ENCODE measurements at regions not wholly inside any gene's neighbourhood (a gene's known extent, or its start where the extent isn't known, plus 50 kb on each side); places are given as distances from the start of the nearest gene placed in this dataset.

DNA sequence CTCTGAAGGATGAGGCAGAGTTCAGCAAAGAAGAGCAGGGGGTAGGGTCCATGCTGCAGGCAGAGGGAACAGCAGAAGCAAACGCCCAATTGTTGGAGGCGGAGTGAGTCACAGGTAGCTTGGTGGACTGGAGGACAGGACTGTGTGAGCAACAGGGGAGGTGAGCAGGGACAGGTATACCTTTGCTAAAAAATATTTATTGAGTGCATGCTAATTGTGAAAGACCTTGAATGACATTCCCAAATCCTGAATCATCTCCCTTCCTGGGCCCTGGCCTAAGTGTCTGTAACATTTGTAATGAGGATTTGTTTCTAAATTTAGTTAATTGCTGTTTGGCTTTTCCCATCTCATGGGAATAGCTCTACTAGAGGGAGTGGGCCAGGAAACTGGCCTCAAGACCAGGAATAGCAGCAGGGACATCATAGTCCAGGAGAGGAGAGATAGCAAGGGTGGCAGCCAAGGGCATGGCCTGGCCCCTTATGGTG, 123.7 kb downstream of the FOXD2 start:
- Histone ChIP-seq H3K4me1 (replicated peaks in 1 of 4; ENCODE audit: control insufficient read depth in 3 of 4, insufficient read depth in 4 of 4, low read length in 3 of 4) (peaks cover 7 to 21% (median 12%) of the 10 kb centered on the region in 4 experiments; a peak in 6 of 7 replicates), H3K9me3 (ENCODE audit: insufficient read depth in 2 of 2, low read depth in 1 of 2, low read length in 1 of 2) (no peaks in the 10 kb centered on the region), H2BK20ac (ENCODE audit: low read length) (no peak overlapping the region), H4K8ac (ENCODE audit: extremely low read depth, insufficient read depth, low read length) (no peak overlapping the region), H2BK120ac (replicated peaks; ENCODE audit: low read depth, low read length) (no peak overlapping the region), H4K91ac (replicated peaks; ENCODE audit: insufficient read length, low read length) (no peak overlapping the region), H3K4ac (replicated peaks; ENCODE audit: insufficient read length, low read depth, low read length) (no peak overlapping the region), H3K9ac (replicated peaks in 1 of 4; ENCODE audit: extremely low read depth in 1 of 4, low read depth in 3 of 4, low read length in 3 of 4) (no peak overlapping the region), H3K79me1 (ENCODE audit: low read depth, low read length) (no peaks in the 10 kb centered on the region), H3K27ac (ENCODE audit: low read depth, low read length) (no peak overlapping the region), H2AK5ac (ENCODE audit: low read depth, low read length) (no peak overlapping the region), H3K56ac (replicated peaks; ENCODE audit: insufficient read length, low read depth, low read length) (no peak overlapping the region), H4K20me1 (replicated peaks in 1 of 2; ENCODE audit: control insufficient read depth in 1 of 2, insufficient read depth in 2 of 2, low read length in 2 of 2) (no peaks in the 10 kb centered on the region), H4K5ac (ENCODE audit: insufficient read length, low read depth, low read length) (no peak overlapping the region), H3K18ac (ENCODE audit: extremely low read depth, low read length) (peak overlapping the region; percentile 34), H3K4me2 (ENCODE audit: insufficient read depth in 1 of 2, low read depth in 2 of 2, low read length in 2 of 2) (no peak overlapping the region), H3K27me3 (replicated peaks in 1 of 4; ENCODE audit: control insufficient read depth in 3 of 4, extremely low read depth in 1 of 4, insufficient read depth in 3 of 4, low read length in 3 of 4) (peaks cover 0 to 3% (median 0%) of the 10 kb centered on the region in 4 experiments; a peak in 3 of 7 replicates), H3K36me3 (ENCODE audit: control insufficient read depth in 2 of 4, insufficient read depth in 4 of 4, low read length in 3 of 4) (no peaks in the 10 kb centered on the region), H3K14ac (ENCODE audit: insufficient read length) (no peak overlapping the region), H2BK15ac (ENCODE audit: low read length) (peak overlapping the region; percentile 63; the same call in 1 of the 2 replicates), H2BK5ac (ENCODE audit: low read depth, low read length) (0 out of 2 replicates have a peak overlapping the region, but pooled peaks have one; percentile 22), H3K23me2 (ENCODE audit: low read depth, low read length) (peaks cover 2% of the 10 kb centered on the region; the same call in 1 of the 2 replicates), H2AFZ (ENCODE audit: low read length) (no peak overlapping the region), H3K23ac (ENCODE audit: insufficient read length) (no peak overlapping the region), H3K79me2 (ENCODE audit: control insufficient read depth in 1 of 2, insufficient read depth in 2 of 2, low read length in 2 of 2) (no peaks in the 10 kb centered on the region), H2BK12ac (ENCODE audit: low read depth, low read length) (peak overlapping the region; percentile 40; the same call in 1 of the 2 replicates), H3K4me3 (ENCODE audit: extremely low read depth in 1 of 4, insufficient read depth in 2 of 4, low read depth in 3 of 4, low read length in 4 of 4) (no peak overlapping the region)
- DNase-seq (ENCODE audit: low read depth in 1 of 2, low spot score in 2 of 2) (no peak), FAIRE-seq (no peak)
- TF ChIP-seq CBX8 (IDR thresholded peaks at IDR 0.05; ENCODE audit: borderline replicate concordance, low read depth, low read length) (no peak), RFX5 (IDR thresholded peaks at IDR 0.05; ENCODE audit: borderline replicate concordance, low read depth, low read length) (no peak)
- WGBS, 2 experiments (ENCODE audit: extremely low coverage in 1 of 2, insufficient coverage in 1 of 2, insufficient read length in 1 of 2, insufficient replicate concordance in 2 of 2, low coverage in 1 of 2, low lambda C conversion rate in 2 of 2, missing lambda C conversion rate in 1 of 2): 80% methylated on average over 2 of the region's 2 CpGs; no CpG with 5 or more reads in 1 of the 2 experiments
- ChIA-PET CTCF (ENCODE audit: partially characterized antibody) (interaction anchor here (0.8 to 7.6 kb wide), 9 partner anchors 8 to 64 kb away, joined by 3 to 70 read pairs (median 12); no protein-coding TSS in a partner anchor), POLR2A (ENCODE audit: partially characterized antibody) (no interaction called here)

Measured in H1 (cell line).